ENCODE measurements at regions not wholly inside any gene's neighbourhood (a gene's known extent, or its start where the extent isn't known, plus 50 kb on each side); places are given as distances from the start of the nearest gene placed in this dataset.

- in situ Hi-C loops (cut with MboI): no loop called here
- Histone ChIP-seq H2AFZ (no peak overlapping the region), H3K9ac (no peak overlapping the region)
Observed at GRCh38 chr20:39152126-39152525, 190.0 kb downstream of the DHX35 start.

DNA sequence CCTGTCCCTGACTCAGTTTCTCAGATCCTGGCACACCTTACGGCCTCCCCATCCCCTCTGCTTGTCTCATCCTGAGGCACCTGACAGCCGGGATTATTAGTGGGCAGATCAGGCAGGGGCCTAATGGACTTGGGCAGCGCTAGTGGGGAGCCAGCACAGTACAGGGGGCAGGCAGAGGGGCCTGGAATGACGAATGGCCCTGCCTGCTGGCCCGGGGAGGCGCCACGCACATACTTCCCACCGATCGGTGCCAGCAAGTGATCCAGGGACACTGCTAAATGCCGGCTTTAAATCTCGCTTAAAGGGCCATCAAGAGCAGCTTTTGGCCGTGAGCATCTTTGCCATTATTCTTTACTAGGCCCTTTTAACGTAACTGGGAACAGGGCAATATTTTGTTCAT is 188.4 kb downstream of the DHX35 start:
- Histone ChIP-seq H3F3A (ENCODE audit: insufficient read depth) (no peaks in the 10 kb centered on the region), H4K20me1 (ENCODE audit: insufficient read depth) (no peaks in the 10 kb centered on the region), H3K9ac (no peak overlapping the region), H2AFZ (no peak overlapping the region), H3K27me3 (replicated peaks; ENCODE audit: insufficient read depth) (no peaks in the 10 kb centered on the region), H3K9me3 (ENCODE audit: low read depth) (no peaks in the 10 kb centered on the region), H3K9me2 (ENCODE audit: insufficient read depth) (no peaks in the 10 kb centered on the region), H3K79me2 (ENCODE audit: insufficient read depth) (no peaks in the 10 kb centered on the region), H3K36me3 (ENCODE audit: low read depth) (no peaks in the 10 kb centered on the region), H3K27ac (no peak overlapping the region), H3K4me1 (ENCODE audit: insufficient read depth) (no peaks in the 10 kb centered on the region), H3K4me2 (ENCODE audit: unreplicated experiment) (no peak overlapping the region), H3K4me3 (no peak overlapping the region)
- no peak for DNase-seq
- TF ChIP-seq EZH2 (IDR thresholded peaks at IDR 0.05; ENCODE audit: insufficient read depth, poor library complexity, severe bottlenecking): no peak
- TF ChIP-seq EZH2phosphoT487 (IDR thresholded peaks at IDR 0.05; ENCODE audit: insufficient read depth, low read depth): no peak
- 47% methylated on average over 13 of the region's 13 CpGs for WGBS, 2 experiments (ENCODE audit: low coverage in 1 of 2, low lambda C conversion rate in 2 of 2, missing lambda C conversion rate in 2 of 2)
- in situ Hi-C loops (cut with MboI): no loop called here

More at GRCh38 chr20:39152126-39152525, 190.0 kb downstream of the DHX35 start:
- H3K36me3 ChIP-seq (ENCODE audit: low read depth): no peaks in the 10 kb centered on the region
- no peaks in the 10 kb centered on the region for H4K20me1 ChIP-seq (ENCODE audit: insufficient read depth)
- H3K9me3 ChIP-seq (ENCODE audit: low read depth): no peaks in the 10 kb centered on the region
- no peak overlapping the region for H3K27ac ChIP-seq
- no peak overlapping the region for H3K4me2 ChIP-seq (ENCODE audit: unreplicated experiment)
- DNase-seq: no peak
- no peaks in the 10 kb centered on the region for H3K4me1 ChIP-seq (ENCODE audit: insufficient read depth)
- H3F3A ChIP-seq (ENCODE audit: insufficient read depth): no peaks in the 10 kb centered on the region
- H3K27me3 ChIP-seq (replicated peaks; ENCODE audit: insufficient read depth): no peaks in the 10 kb centered on the region
- no peaks in the 10 kb centered on the region for H3K9me2 ChIP-seq (ENCODE audit: insufficient read depth)
- no peaks in the 10 kb centered on the region for H3K79me2 ChIP-seq (ENCODE audit: insufficient read depth)
- TF ChIP-seq EZH2 (IDR thresholded peaks at IDR 0.05; ENCODE audit: insufficient read depth, poor library complexity, severe bottlenecking): no peak
- TF ChIP-seq EZH2phosphoT487 (IDR thresholded peaks at IDR 0.05; ENCODE audit: insufficient read depth, low read depth): no peak
- no peak overlapping the region for H3K4me3 ChIP-seq
- whole genome bisulfite sequencing, 2 experiments (ENCODE audit: low coverage in 1 of 2, low lambda C conversion rate in 2 of 2, missing lambda C conversion rate in 2 of 2): 27 to 41% methylated on average over 4 of the region's 4 CpGs

GRCh38 chr20:39146394-39146793 is 184.2 kb downstream of the DHX35 start:
- no peak for TF ChIP-seq EZH2phosphoT487 (IDR thresholded peaks at IDR 0.05; ENCODE audit: insufficient read depth, low read depth)
- TF ChIP-seq EZH2 (IDR thresholded peaks at IDR 0.05; ENCODE audit: insufficient read depth, poor library complexity, severe bottlenecking): no peak
- WGBS, 2 experiments (ENCODE audit: low coverage in 1 of 2, low lambda C conversion rate in 2 of 2, missing lambda C conversion rate in 2 of 2): 14 to 16% methylated on average over 2 of the region's 2 CpGs
- Histone ChIP-seq H2AFZ (no peak overlapping the region), H3K9me3 (ENCODE audit: low read depth) (no peaks in the 10 kb centered on the region), H3K27me3 (replicated peaks; ENCODE audit: insufficient read depth) (no peaks in the 10 kb centered on the region), H3K9ac (no peak overlapping the region), H3K9me2 (ENCODE audit: insufficient read depth) (no peaks in the 10 kb centered on the region), H3K4me1 (ENCODE audit: insufficient read depth) (no peaks in the 10 kb centered on the region), H3F3A (ENCODE audit: insufficient read depth) (no peaks in the 10 kb centered on the region), H3K27ac (no peak overlapping the region), H3K79me2 (ENCODE audit: insufficient read depth) (no peaks in the 10 kb centered on the region), H3K36me3 (ENCODE audit: low read depth) (no peaks in the 10 kb centered on the region), H4K20me1 (ENCODE audit: insufficient read depth) (no peaks in the 10 kb centered on the region), H3K4me3 (no peak overlapping the region), H3K4me2 (ENCODE audit: unreplicated experiment) (no peak overlapping the region)
- in situ Hi-C loops (cut with MboI): no loop called here
- DNase-seq: no peak

GRCh38 chr20:39145921-39146320 is 183.8 kb downstream of the DHX35 start:
- no peak for DNase-seq
- 17 to 25% methylated on average over 2 of the region's 2 CpGs for WGBS, 2 experiments (ENCODE audit: low coverage in 1 of 2, low lambda C conversion rate in 2 of 2, missing lambda C conversion rate in 2 of 2)
- no peaks in the 10 kb centered on the region for H3K4me1 ChIP-seq (ENCODE audit: insufficient read depth)

GRCh38 chr20:39144757-39145156 is 182.6 kb downstream of the DHX35 start:
- Histone ChIP-seq H3K36me3 (ENCODE audit: low read depth) (no peaks in the 10 kb centered on the region), H3K9me3 (ENCODE audit: low read depth) (no peaks in the 10 kb centered on the region), H2AFZ (no peak overlapping the region), H3K79me2 (ENCODE audit: insufficient read depth) (no peaks in the 10 kb centered on the region), H3K9ac (no peak overlapping the region), H3K27me3 (replicated peaks; ENCODE audit: insufficient read depth) (no peaks in the 10 kb centered on the region), H3K27ac (no peak overlapping the region), H3K9me2 (ENCODE audit: insufficient read depth) (no peaks in the 10 kb centered on the region), H3K4me3 (no peak overlapping the region), H4K20me1 (ENCODE audit: insufficient read depth) (no peaks in the 10 kb centered on the region), H3K4me1 (ENCODE audit: insufficient read depth) (no peaks in the 10 kb centered on the region), H3K4me2 (ENCODE audit: unreplicated experiment) (no peak overlapping the region), H3F3A (ENCODE audit: insufficient read depth) (no peaks in the 10 kb centered on the region)
- in situ Hi-C loops (cut with MboI): no loop called here
- TF ChIP-seq EZH2phosphoT487 (IDR thresholded peaks at IDR 0.05; ENCODE audit: insufficient read depth, low read depth): no peak
- no peak for TF ChIP-seq EZH2 (IDR thresholded peaks at IDR 0.05; ENCODE audit: insufficient read depth, poor library complexity, severe bottlenecking)
- WGBS, 2 experiments (ENCODE audit: low coverage in 1 of 2, low lambda C conversion rate in 2 of 2, missing lambda C conversion rate in 2 of 2): 80 to 81% methylated on average over 4 of the region's 4 CpGs
- DNase-seq: no peak

More at GRCh38 chr20:39145921-39146320, 183.8 kb downstream of the DHX35 start:
- Histone ChIP-seq H2AFZ (no peak overlapping the region), H3K36me3 (ENCODE audit: low read depth) (no peaks in the 10 kb centered on the region), H3K27me3 (replicated peaks; ENCODE audit: insufficient read depth) (no peaks in the 10 kb centered on the region), H3K4me2 (ENCODE audit: unreplicated experiment) (no peak overlapping the region), H3K4me3 (no peak overlapping the region), H3K27ac (no peak overlapping the region), H4K20me1 (ENCODE audit: insufficient read depth) (no peaks in the 10 kb centered on the region), H3K79me2 (ENCODE audit: insufficient read depth) (no peaks in the 10 kb centered on the region), H3F3A (ENCODE audit: insufficient read depth) (no peaks in the 10 kb centered on the region), H3K9me2 (ENCODE audit: insufficient read depth) (no peaks in the 10 kb centered on the region), H3K9ac (no peak overlapping the region), H3K9me3 (ENCODE audit: low read depth) (no peaks in the 10 kb centered on the region)
- TF ChIP-seq EZH2phosphoT487 (IDR thresholded peaks at IDR 0.05; ENCODE audit: insufficient read depth, low read depth) (no peak), EZH2 (IDR thresholded peaks at IDR 0.05; ENCODE audit: insufficient read depth, poor library complexity, severe bottlenecking) (no peak)
- in situ Hi-C loops (cut with MboI): no loop called here
